ENCODE measurements at regions not wholly inside any gene's neighbourhood (a gene's known extent, or its start where the extent isn't known, plus 50 kb on each side); places are given as distances from the start of the nearest gene placed in this dataset.
A peak's percentile ranks its signal among the peaks of the same experiment; 100 is the strongest.

DNA sequence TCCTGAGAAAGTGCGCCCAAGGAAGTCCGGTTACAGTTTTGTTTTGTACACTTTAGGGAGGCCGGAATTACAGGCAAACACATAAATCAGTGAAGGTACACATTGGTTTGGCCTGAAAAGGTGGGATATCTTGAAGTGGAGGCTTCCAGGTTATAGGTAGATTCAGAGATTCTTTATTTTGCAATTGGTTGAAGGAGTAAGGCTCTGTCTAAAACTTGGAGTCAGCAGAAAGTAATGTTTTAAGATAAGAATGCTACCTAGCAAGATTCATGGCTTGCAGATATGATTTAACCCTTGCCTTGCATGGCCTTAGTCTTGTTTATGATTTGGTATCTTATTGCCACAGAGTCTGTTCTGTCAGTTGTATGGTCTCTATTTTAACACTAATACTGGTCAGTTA, 165.9 kb upstream of the NDUFV2 start:
- no peak for FAIRE-seq

DNA sequence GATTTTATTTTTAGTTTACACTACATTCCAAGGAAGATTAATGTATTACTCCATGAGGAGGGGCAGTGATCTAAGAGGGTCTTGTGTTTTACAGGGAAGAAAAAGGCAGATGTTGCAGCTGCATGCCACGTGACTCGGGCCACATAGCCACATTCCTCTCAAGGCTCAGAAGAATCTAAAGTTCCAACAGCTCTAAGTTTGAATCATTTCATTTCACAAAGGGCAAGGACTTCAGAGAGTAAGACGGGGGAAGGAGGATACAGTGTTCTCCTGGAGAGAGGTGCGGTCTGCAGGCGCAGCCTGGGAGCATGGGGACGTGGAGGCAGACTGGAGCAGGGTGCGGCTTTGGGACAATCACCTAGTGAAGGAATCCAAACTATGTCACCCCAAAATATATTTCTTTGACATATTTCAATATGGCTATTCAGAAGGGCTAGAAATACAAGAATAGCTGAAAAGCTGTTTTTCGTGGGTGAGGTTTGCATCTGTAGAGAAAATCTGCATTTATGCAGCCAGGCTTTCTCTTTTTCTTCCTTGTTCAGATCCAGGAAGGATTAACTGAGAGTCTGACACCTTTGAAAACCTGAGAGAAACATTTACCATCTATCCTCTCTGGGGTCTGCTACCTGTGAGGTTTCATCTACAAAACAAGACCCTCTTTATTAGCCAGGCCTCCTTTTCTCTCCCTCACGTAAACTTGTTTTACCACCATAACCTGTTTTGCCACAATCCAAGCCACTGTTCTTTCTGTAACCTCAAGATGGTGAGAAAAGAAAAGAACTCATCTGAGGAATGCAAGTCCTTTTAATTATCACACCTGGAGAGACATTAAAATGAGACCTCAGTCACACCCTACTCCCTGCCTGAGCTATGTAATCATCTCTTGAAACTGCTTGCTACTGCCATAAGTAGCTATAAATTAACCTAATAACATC, 165.1 kb upstream of the NDUFV2 start:
- no peak overlapping the region for H3K27ac ChIP-seq (ENCODE audit: low read depth, low read length)
- no peaks in the 10 kb centered on the region for H3K27me3 Mint-ChIP-seq (ENCODE audit: low read depth, unreplicated experiment)
- H3K36me3 Mint-ChIP-seq (ENCODE audit: low read depth, unreplicated experiment), result no peaks in the 10 kb centered on the region
- H3K27ac Mint-ChIP-seq (ENCODE audit: unreplicated experiment), result peak overlapping the region; percentile 90
- H3K9me3 Mint-ChIP-seq (ENCODE audit: unreplicated experiment), result peaks cover 11% of the 10 kb centered on the region
- DNase-seq (ENCODE audit: low read depth) (peak; percentile 56), FAIRE-seq (no peak)
- peaks cover 5% of the 10 kb centered on the region for H3K4me1 ChIP-seq (ENCODE audit: insufficient read depth, low read length)
- H3K4me3 Mint-ChIP-seq (ENCODE audit: unreplicated experiment), result no peak overlapping the region
- no peak overlapping the region for H3K4me2 ChIP-seq (ENCODE audit: low read length)
- no peak for TF ChIP-seq EZH2 (IDR thresholded peaks at IDR 0.05; ENCODE audit: insufficient read depth, low read length)
- TF ChIP-seq, protein P1, sequence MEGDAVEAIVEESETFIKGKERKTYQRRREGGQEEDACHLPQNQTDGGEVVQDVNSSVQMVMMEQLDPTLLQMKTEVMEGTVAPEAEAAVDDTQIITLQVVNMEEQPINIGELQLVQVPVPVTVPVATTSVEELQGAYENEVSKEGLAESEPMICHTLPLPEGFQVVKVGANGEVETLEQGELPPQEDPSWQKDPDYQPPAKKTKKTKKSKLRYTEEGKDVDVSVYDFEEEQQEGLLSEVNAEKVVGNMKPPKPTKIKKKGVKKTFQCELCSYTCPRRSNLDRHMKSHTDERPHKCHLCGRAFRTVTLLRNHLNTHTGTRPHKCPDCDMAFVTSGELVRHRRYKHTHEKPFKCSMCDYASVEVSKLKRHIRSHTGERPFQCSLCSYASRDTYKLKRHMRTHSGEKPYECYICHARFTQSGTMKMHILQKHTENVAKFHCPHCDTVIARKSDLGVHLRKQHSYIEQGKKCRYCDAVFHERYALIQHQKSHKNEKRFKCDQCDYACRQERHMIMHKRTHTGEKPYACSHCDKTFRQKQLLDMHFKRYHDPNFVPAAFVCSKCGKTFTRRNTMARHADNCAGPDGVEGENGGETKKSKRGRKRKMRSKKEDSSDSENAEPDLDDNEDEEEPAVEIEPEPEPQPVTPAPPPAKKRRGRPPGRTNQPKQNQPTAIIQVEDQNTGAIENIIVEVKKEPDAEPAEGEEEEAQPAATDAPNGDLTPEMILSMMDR (IDR thresholded peaks at IDR 0.05; ENCODE audit: insufficient read depth, low read depth, low read length), result no peak
- no peak overlapping the region for H3K9ac ChIP-seq (ENCODE audit: low read length)
- no peaks in the 10 kb centered on the region for H3K27me3 ChIP-seq (ENCODE audit: insufficient read depth, low read length)
- H4K20me1 ChIP-seq (ENCODE audit: insufficient read depth, low read length), result no peaks in the 10 kb centered on the region
- no peaks in the 10 kb centered on the region for H3K79me2 ChIP-seq (ENCODE audit: insufficient read depth, low read length)
- peaks cover 20% of the 10 kb centered on the region for H3K4me1 Mint-ChIP-seq (ENCODE audit: low read depth, unreplicated experiment)
- H3K9me3 ChIP-seq (ENCODE audit: insufficient read depth, low read depth, low read length), result peaks cover 5% of the 10 kb centered on the region
- no peaks in the 10 kb centered on the region for H3K36me3 ChIP-seq (ENCODE audit: insufficient read depth, low read length)
- H3K4me3 ChIP-seq (ENCODE audit: insufficient read depth, low read depth, low read length), result no peak overlapping the region
- peak overlapping the region; percentile 13 for H2AFZ ChIP-seq (ENCODE audit: low read depth, low read length)

More for the DNA sequence above, 165.9 kb upstream of the NDUFV2 start:
- peaks cover 14% of the 10 kb centered on the region for H3K4me1 Mint-ChIP-seq (ENCODE audit: low read depth, unreplicated experiment)
- H3K27me3 Mint-ChIP-seq (ENCODE audit: low read depth, unreplicated experiment), result no peaks in the 10 kb centered on the region
- Histone ChIP-seq H3K4me2 (ENCODE audit: low read length) (no peak overlapping the region), H3K4me1 (ENCODE audit: insufficient read depth, low read length) (peaks cover 5% of the 10 kb centered on the region), H2AFZ (ENCODE audit: low read depth, low read length) (no peak overlapping the region), H3K4me3 (ENCODE audit: insufficient read depth, low read depth, low read length) (no peak overlapping the region), H3K27ac (ENCODE audit: low read depth, low read length) (no peak overlapping the region), H3K9ac (ENCODE audit: low read length) (no peak overlapping the region), H3K27me3 (ENCODE audit: insufficient read depth, low read length) (no peaks in the 10 kb centered on the region), H4K20me1 (ENCODE audit: insufficient read depth, low read length) (no peaks in the 10 kb centered on the region), H3K9me3 (ENCODE audit: insufficient read depth, low read depth, low read length) (peaks cover 5% of the 10 kb centered on the region), H3K79me2 (ENCODE audit: insufficient read depth, low read length) (no peaks in the 10 kb centered on the region), H3K36me3 (ENCODE audit: insufficient read depth, low read length) (no peaks in the 10 kb centered on the region)
- no peak for DNase-seq (ENCODE audit: low read depth)
- H3K36me3 Mint-ChIP-seq (ENCODE audit: low read depth, unreplicated experiment), result no peaks in the 10 kb centered on the region
- H3K4me3 Mint-ChIP-seq (ENCODE audit: unreplicated experiment), result no peak overlapping the region
- TF ChIP-seq, protein P1 (IDR thresholded peaks at IDR 0.05; ENCODE audit: insufficient read depth, low read depth, low read length), result no peak
- no peak for TF ChIP-seq EZH2 (IDR thresholded peaks at IDR 0.05; ENCODE audit: insufficient read depth, low read length)
- peak overlapping the region; percentile 90 for H3K27ac Mint-ChIP-seq (ENCODE audit: unreplicated experiment)
- peaks cover 16% of the 10 kb centered on the region for H3K9me3 Mint-ChIP-seq (ENCODE audit: unreplicated experiment)

DNA sequence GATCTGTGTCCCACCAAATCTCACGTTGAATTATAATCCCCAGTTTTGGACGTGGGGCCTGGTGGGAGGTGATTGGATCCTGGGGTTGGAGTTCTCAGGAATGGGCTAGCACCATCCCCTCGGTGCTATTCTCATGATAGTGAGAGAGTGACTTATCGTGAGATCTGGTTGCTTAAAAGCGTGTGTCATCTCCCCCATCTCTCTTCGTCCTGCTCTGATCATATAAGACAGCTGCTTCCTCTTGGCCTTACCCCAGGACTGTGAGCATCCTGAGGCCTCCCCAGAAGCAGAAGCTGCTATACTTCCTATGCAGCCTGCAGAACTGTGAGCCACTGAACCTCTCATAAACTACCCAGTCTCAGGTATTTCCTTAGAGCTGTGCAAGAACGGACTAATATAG, 163.7 kb upstream of the NDUFV2 start:
- H3K4me3 ChIP-seq (ENCODE audit: insufficient read depth, low read depth, low read length), result no peak overlapping the region
- no peaks in the 10 kb centered on the region for H3K27me3 ChIP-seq (ENCODE audit: insufficient read depth, low read length)
- TF ChIP-seq, protein P1 (IDR thresholded peaks at IDR 0.05; ENCODE audit: insufficient read depth, low read depth, low read length), result no peak
- no peak for TF ChIP-seq EZH2 (IDR thresholded peaks at IDR 0.05; ENCODE audit: insufficient read depth, low read length)
- Mint-ChIP-seq H3K4me3 (ENCODE audit: unreplicated experiment) (no peak overlapping the region), H3K4me1 (ENCODE audit: low read depth, unreplicated experiment) (peaks cover 24% of the 10 kb centered on the region), H3K27ac (ENCODE audit: unreplicated experiment) (peak overlapping the region; percentile 34), H3K9me3 (ENCODE audit: unreplicated experiment) (peaks cover 7% of the 10 kb centered on the region), H3K36me3 (ENCODE audit: low read depth, unreplicated experiment) (no peaks in the 10 kb centered on the region), H3K27me3 (ENCODE audit: low read depth, unreplicated experiment) (no peaks in the 10 kb centered on the region)
- DNase-seq (ENCODE audit: low read depth) (no peak), FAIRE-seq (no peak)
- H2AFZ ChIP-seq (ENCODE audit: low read depth, low read length), result no peak overlapping the region
- H4K20me1 ChIP-seq (ENCODE audit: insufficient read depth, low read length), result no peaks in the 10 kb centered on the region
- H3K4me1 ChIP-seq (ENCODE audit: insufficient read depth, low read length), result peaks cover 16% of the 10 kb centered on the region
- H3K36me3 ChIP-seq (ENCODE audit: insufficient read depth, low read length), result no peaks in the 10 kb centered on the region
- no peaks in the 10 kb centered on the region for H3K9me3 ChIP-seq (ENCODE audit: insufficient read depth, low read depth, low read length)
- no peak overlapping the region for H3K9ac ChIP-seq (ENCODE audit: low read length)
- H3K27ac ChIP-seq (ENCODE audit: low read depth, low read length), result no peak overlapping the region
- H3K79me2 ChIP-seq (ENCODE audit: insufficient read depth, low read length), result no peaks in the 10 kb centered on the region
- H3K4me2 ChIP-seq (ENCODE audit: low read length), result no peak overlapping the region
